WERI-Rb-1 (cell line): ENCODE measurements at regions not wholly inside any gene's neighbourhood (a gene's known extent, or its start where the extent isn't known, plus 50 kb on each side); places are given as distances from the start of the nearest gene placed in this dataset.

Experiments used
- DNase-seq: peaks from one replicate; pipeline ENCODE4 v3.0.0-alpha.2; 2020
- H3K27ac ChIP-seq: fragments of 250-450 bp; sonication (Bioruptor Pico); 2 replicates; pipeline ENCODE4 v1.5.1; 2020; ENCODE audit warnings: mild to moderate bottlenecking, moderate library complexity
- H3K27me3 ChIP-seq: fragments of 250-450 bp; sonication (Bioruptor Pico); 2 replicates; pipeline ENCODE4 v1.5.1; 2021; ENCODE audit warnings: mild to moderate bottlenecking, low read depth, moderate library complexity; ENCODE audit not compliant: insufficient read depth, severe bottlenecking
- H3K36me3 ChIP-seq: fragments of 250-450 bp; sonication (Bioruptor Pico); 2 replicates; pipeline ENCODE4 v1.5.1; 2020; ENCODE audit warnings: mild to moderate bottlenecking, moderate library complexity
- H3K4me3 ChIP-seq: 2 replicates; pipeline ENCODE4 v1.5.1; 2011; ENCODE audit warnings: low read depth, mild to moderate bottlenecking, control low read depth, low read length
- H3K9me3 ChIP-seq: fragments of 250-450 bp; sonication (Bioruptor Pico); 2 replicates; pipeline ENCODE4 v1.5.1; 2021; ENCODE audit warnings: mild to moderate bottlenecking, moderate library complexity; ENCODE audit not compliant: severe bottlenecking
- TF ChIP-seq, protein P1 (sequence below): IDR thresholded peaks from 2 replicates; pipeline ENCODE4 v1.5.1; 2011; ENCODE audit warnings: low read depth, mild to moderate bottlenecking, control low read depth, inconsistent platforms, low read length

DNA sequence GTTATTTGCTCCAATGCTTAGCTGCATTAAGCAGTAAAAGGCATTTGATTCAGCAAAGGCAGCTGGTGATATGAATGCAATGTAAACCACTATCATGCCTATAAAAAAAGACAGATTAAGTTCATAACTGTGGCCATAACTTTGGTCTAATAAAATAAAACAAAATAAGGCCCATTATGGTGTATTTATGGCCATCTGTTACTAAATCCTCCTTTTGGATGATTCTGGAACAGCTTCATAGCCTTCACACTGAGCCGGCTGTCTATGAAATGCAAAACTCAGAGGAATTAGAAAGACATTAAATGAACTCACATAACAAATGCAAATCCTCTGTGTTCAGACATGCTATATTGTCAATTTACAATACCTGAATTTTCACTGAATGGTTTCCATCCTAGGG, 223.7 kb upstream of the FAT4 start:
- no peaks in the 10 kb centered on the region for H3K9me3 ChIP-seq
- no peak overlapping the region for H3K4me3 ChIP-seq
- TF ChIP-seq, protein P1, sequence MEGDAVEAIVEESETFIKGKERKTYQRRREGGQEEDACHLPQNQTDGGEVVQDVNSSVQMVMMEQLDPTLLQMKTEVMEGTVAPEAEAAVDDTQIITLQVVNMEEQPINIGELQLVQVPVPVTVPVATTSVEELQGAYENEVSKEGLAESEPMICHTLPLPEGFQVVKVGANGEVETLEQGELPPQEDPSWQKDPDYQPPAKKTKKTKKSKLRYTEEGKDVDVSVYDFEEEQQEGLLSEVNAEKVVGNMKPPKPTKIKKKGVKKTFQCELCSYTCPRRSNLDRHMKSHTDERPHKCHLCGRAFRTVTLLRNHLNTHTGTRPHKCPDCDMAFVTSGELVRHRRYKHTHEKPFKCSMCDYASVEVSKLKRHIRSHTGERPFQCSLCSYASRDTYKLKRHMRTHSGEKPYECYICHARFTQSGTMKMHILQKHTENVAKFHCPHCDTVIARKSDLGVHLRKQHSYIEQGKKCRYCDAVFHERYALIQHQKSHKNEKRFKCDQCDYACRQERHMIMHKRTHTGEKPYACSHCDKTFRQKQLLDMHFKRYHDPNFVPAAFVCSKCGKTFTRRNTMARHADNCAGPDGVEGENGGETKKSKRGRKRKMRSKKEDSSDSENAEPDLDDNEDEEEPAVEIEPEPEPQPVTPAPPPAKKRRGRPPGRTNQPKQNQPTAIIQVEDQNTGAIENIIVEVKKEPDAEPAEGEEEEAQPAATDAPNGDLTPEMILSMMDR: no peak
- no peaks in the 10 kb centered on the region for H3K27me3 ChIP-seq
- H3K27ac ChIP-seq: no peak overlapping the region
- no peak for DNase-seq
- H3K36me3 ChIP-seq: no peaks in the 10 kb centered on the region

DNA sequence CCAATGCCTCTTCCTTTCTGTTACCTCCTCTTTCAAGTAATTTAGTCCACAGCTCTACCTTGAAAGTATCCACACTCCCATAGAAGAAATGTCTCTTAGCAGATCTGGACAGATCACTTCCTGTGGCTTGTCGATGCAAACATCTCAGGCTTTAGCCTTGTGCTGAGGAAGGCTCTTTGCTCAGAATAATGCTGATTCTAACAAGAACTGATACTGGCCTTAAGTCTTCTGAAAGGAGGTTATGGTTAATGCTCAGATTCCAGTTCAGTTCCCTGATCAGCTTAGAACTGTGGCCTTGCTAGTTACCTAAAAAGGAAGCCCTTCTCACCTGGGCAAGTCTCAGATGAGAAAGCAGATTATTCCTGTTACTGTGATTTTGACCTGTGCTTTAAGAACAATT, 230.1 kb upstream of the FAT4 start:
- DNase-seq: no peak
- TF ChIP-seq, protein P1: no peak
- H3K27me3 ChIP-seq: no peaks in the 10 kb centered on the region
- no peaks in the 10 kb centered on the region for H3K9me3 ChIP-seq
- no peaks in the 10 kb centered on the region for H3K36me3 ChIP-seq
- no peak overlapping the region for H3K4me3 ChIP-seq
- H3K27ac ChIP-seq: no peak overlapping the region

DNA sequence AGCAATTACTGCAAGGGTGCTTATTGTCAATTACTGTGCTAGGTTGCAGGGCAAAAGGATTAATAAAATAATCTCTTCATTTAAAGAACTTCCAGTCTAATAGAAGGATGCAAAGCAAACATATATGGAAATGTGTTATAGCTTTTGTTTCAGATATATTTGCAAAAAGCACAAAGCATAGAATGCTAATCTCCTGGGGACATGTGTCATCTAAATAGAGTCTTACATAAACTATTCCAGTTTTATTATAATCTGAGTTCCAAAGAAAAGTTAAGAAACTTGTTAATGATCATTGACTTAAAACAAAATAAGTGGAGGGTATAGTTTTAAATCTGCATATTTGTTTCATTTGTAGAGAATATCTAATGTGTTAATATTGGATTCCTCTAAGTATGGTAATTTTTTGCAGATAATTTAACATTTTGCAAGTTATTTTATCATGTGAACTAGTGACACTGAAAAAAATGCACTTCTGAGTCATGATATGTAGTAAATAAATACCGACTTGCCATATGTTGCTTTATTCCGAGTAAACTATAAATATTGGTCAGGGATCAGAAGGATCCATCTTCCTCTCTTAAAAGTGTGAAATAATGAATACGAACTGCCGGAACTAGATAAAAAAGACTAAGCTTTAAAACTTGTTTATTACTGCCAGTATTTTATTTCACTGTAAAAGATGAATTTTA, 231.9 kb upstream of the FAT4 start:
- Histone ChIP-seq H3K36me3 (no peaks in the 10 kb centered on the region), H3K9me3 (no peaks in the 10 kb centered on the region), H3K4me3 (no peak overlapping the region), H3K27me3 (no peaks in the 10 kb centered on the region), H3K27ac (no peak overlapping the region)
- no peak for DNase-seq
- TF ChIP-seq, protein P1: no peak

DNA sequence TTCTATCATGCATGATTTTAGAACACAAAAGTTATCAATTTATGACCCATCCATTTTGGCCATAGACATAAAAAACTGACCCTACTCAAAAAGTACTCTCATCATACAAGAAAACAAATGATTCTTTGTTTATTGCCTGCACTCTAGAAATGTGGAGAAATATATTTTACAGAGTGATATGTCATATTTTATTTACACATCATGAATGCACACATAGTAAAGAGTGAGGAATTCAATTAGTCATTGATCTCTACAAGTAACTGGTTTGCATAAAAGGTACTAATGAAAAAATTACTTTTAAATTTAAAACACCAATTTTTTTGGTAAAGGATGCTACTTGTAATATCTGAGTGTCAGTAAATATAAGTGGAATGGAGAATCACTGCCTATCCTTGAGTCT, 242.5 kb upstream of the FAT4 start:
- H3K27me3 ChIP-seq: no peaks in the 10 kb centered on the region
- H3K9me3 ChIP-seq: no peaks in the 10 kb centered on the region
- no peak overlapping the region for H3K4me3 ChIP-seq
- no peak for DNase-seq
- no peaks in the 10 kb centered on the region for H3K36me3 ChIP-seq
- no peak overlapping the region for H3K27ac ChIP-seq
- TF ChIP-seq, protein P1: no peak

DNA sequence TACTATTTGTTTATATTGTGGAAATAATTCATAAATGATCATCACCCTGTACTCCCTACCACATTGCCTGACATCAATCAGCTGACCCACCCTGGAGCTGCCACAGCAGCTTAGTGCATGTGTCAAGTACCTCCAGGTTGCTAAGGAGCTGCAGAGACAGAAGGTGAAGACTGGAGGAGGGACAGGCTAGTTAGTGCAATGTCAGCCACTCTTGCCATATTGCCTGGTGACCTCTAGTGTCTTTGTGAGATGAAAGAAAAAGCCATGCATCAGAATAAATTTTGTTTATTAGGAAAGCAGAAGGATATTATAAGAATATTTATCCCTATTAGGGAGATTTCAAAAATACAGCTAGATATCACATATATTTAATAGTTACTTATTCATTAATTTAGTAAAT, 243.9 kb upstream of the FAT4 start:
- H3K9me3 ChIP-seq: no peaks in the 10 kb centered on the region
- H3K36me3 ChIP-seq: no peaks in the 10 kb centered on the region
- H3K27ac ChIP-seq: no peak overlapping the region
- DNase-seq: peak; percentile 66
- H3K4me3 ChIP-seq: no peak overlapping the region
- no peaks in the 10 kb centered on the region for H3K27me3 ChIP-seq
- TF ChIP-seq, protein P1: 0 out of 2 replicates have a peak, but pooled peaks have one; percentile 23
